Natural killer cell (primary cell): ENCODE measurements at regions not wholly inside any gene's neighbourhood (a gene's known extent, or its start where the extent isn't known, plus 50 kb on each side); places are given as distances from the start of the nearest gene placed in this dataset.

Experiments used
- ATAC-seq, 3 donors: fragments of 150-1000 bp in 2 of 3; fragments of 200-7000 bp in 1 of 3; cut with Tn5 transposase; 1 replicate in 1 of 3; 2 replicates in 2 of 3; pipeline ENCODE4 v1.10.0; 2021; ENCODE audit warnings: mild to moderate bottlenecking in 2 of 3, moderate library complexity in 2 of 3
- DNase-seq, 2 donors: peaks; one replicate each; pipeline versions ENCODE4 v3.0.0 to v3.0.0-alpha.2; 2013 to 2021; ENCODE audit warnings: mixed read lengths in 1 of 2
- H3K27ac ChIP-seq: one replicate; pipeline ENCODE4 v1.5.1; 2013; ENCODE audit warnings: mild to moderate bottlenecking, low read length
- H3K27me3 ChIP-seq: one replicate; pipeline ENCODE4 v1.6.1; 2013; ENCODE audit warnings: low read length; ENCODE audit not compliant: control insufficient read depth, insufficient read depth
- H3K36me3 ChIP-seq: one replicate; pipeline ENCODE4 v1.6.1; 2013; ENCODE audit warnings: low read length; ENCODE audit not compliant: control insufficient read depth, insufficient read depth
- H3K4me1 ChIP-seq: one replicate; pipeline ENCODE4 v1.6.1; 2013; ENCODE audit warnings: low read length; ENCODE audit not compliant: control insufficient read depth, insufficient read depth
- H3K4me3 ChIP-seq: one replicate; pipeline ENCODE4 v1.5.1; 2013; ENCODE audit warnings: low read length
- H3K9me3 ChIP-seq: one replicate; pipeline ENCODE4 v1.6.1; 2013; ENCODE audit warnings: low read length; ENCODE audit not compliant: control insufficient read depth, insufficient read depth
- H3K27ac Mint-ChIP-seq, 2 donors: one replicate each; pipeline ENCODE4 v1.8.0; 2022; ENCODE audit warnings: mild to moderate bottlenecking in 2 of 2, mixed read lengths in 2 of 2, moderate library complexity in 1 of 2
- H3K27me3 Mint-ChIP-seq, 2 donors: one replicate each; pipeline ENCODE4 v1.8.0; 2022; ENCODE audit warnings: low read depth in 2 of 2, mixed read lengths in 2 of 2
- H3K36me3 Mint-ChIP-seq: one replicate; pipeline ENCODE4 v1.8.0; 2022; ENCODE audit warnings: mixed read lengths
- H3K4me1 Mint-ChIP-seq, 2 donors: one replicate each; pipeline ENCODE4 v1.8.0; 2022; ENCODE audit warnings: mixed read lengths in 2 of 2
- H3K4me3 Mint-ChIP-seq: one replicate; pipeline ENCODE4 v1.8.0; 2022; ENCODE audit warnings: mild to moderate bottlenecking, moderate library complexity, mixed read lengths
- H3K9me3 Mint-ChIP-seq, 2 donors: one replicate each; pipeline ENCODE4 v1.8.0; 2022; ENCODE audit warnings: mixed read lengths in 2 of 2
- WGBS: methylation state at CpG from one replicate; pipeline ENCODE4 v1.1.7; 2013; ENCODE audit warnings: missing lambda C conversion rate; ENCODE audit not compliant: insufficient coverage; 5-methylcytosine and 5-hydroxymethylcytosine counted together
- intact Hi-C: fragments of 100-400 bp; cut with micrococcal nuclease; formaldehyde crosslinking; loops from one replicate; pipeline ENCODE4 v1.14.2; 2022
- TF ChIP-seq, protein P1 (sequence below): fragments of 200-600 bp; IDR thresholded peaks from one replicate; pipeline ENCODE4 v1.8.0; 2022; ENCODE audit warnings: antibody characterized with exemption

DNA sequence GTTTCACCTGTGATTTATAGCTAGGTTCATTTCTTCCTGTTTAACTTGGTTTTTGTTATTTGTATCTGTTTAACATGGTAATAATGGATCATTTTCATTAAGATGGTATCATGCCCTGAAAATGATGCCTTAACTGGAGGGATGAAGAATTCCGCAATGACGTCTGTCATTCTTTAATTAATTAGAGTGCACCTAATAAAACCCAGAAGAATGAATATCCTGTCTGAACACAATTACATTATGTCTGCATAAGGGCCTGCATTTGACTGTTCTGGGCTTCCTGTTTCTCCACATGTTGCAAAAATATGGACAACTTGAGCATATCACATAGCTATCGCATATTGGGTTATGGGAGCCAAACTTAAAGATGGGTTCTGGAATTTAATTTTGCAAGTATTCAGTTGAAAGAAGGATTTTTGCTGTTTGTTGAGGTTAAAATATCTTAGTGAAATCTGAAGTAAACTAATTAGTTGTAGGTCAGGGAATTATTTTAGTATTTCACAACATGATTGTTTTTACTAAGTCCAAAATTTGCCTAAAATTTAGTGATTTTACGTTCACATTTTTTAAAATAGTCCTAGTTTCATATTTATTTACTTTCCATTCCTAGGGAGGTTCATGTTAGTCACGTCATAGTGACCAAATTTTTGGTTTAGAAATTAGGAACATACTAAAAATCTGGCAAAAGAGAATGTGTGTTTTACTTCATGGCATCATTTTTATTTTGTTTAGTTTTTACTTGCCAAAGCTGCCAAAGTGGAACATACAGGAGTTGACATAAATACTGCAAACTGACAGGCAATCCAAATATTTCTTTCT is 321.0 kb upstream of the TGFBR2 start:
- H3K4me3 Mint-ChIP-seq: no peak overlapping the region
- no peak overlapping the region for H3K27ac ChIP-seq
- no peaks in the 10 kb centered on the region for H3K27me3 ChIP-seq
- H3K4me1 ChIP-seq: peaks cover 4% of the 10 kb centered on the region
- 90% methylated on average over 4 of the region's 5 CpGs for WGBS
- no peak for DNase-seq
- no peaks in the 10 kb centered on the region for H3K9me3 Mint-ChIP-seq
- intact Hi-C loops: no loop called here
- no peak overlapping the region for H3K4me3 ChIP-seq
- TF ChIP-seq, protein P1, sequence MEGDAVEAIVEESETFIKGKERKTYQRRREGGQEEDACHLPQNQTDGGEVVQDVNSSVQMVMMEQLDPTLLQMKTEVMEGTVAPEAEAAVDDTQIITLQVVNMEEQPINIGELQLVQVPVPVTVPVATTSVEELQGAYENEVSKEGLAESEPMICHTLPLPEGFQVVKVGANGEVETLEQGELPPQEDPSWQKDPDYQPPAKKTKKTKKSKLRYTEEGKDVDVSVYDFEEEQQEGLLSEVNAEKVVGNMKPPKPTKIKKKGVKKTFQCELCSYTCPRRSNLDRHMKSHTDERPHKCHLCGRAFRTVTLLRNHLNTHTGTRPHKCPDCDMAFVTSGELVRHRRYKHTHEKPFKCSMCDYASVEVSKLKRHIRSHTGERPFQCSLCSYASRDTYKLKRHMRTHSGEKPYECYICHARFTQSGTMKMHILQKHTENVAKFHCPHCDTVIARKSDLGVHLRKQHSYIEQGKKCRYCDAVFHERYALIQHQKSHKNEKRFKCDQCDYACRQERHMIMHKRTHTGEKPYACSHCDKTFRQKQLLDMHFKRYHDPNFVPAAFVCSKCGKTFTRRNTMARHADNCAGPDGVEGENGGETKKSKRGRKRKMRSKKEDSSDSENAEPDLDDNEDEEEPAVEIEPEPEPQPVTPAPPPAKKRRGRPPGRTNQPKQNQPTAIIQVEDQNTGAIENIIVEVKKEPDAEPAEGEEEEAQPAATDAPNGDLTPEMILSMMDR: no peak
- peaks cover 12 to 15% of the 10 kb centered on the region in 2 donors for H3K4me1 Mint-ChIP-seq
- no peak for ATAC-seq
- H3K27me3 Mint-ChIP-seq: peaks cover 0 to 4% of the 10 kb centered on the region in 2 donors
- H3K36me3 Mint-ChIP-seq: no peaks in the 10 kb centered on the region
- H3K27ac Mint-ChIP-seq: no peak overlapping the region
- H3K9me3 ChIP-seq: no peaks in the 10 kb centered on the region
- no peaks in the 10 kb centered on the region for H3K36me3 ChIP-seq

DNA sequence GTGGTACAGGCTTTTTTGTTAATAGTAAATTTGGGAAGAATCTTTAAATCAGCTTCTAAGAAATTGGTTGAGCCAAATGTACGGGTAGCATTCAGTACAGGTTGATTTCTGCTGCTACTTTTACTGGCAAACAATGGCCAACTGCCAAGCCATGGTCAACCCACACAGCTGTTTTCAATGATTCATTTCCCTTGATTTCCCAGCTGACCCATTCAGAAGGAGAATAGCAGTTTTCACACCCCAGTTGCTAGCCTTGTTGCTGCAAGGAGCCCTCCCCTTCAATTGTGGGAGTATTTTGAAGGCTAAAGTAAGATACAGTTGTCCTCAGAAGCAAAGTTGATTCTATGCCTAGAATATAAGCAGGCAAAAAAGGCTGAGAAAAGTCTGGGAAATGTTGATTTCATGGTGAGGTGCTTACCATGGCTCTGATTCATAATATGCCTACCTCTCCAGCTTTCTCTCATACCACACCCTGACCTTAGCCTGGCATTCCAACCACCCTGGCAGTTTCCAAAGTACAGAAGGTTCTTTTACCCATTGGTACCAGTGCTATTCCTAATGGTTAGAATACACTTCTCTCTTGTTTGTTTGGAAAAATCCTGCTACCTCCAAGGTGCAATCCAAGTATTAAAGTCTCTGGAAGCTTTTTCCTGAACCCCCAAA is 320.3 kb upstream of the TGFBR2 start:
- H3K27ac ChIP-seq: no peak overlapping the region
- intact Hi-C loops: no loop called here
- Mint-ChIP-seq H3K4me3 (no peak overlapping the region), H3K27me3 (peaks cover 0 to 4% of the 10 kb centered on the region in 2 donors), H3K27ac (no peak overlapping the region), H3K36me3 (no peaks in the 10 kb centered on the region), H3K9me3 (no peaks in the 10 kb centered on the region), H3K4me1 (peaks cover 12 to 15% of the 10 kb centered on the region in 2 donors)
- H3K9me3 ChIP-seq: no peaks in the 10 kb centered on the region
- ATAC-seq: no peak
- peaks cover 6% of the 10 kb centered on the region for H3K4me1 ChIP-seq
- WGBS: 33% methylated on average over 1 of the region's 1 CpG
- TF ChIP-seq, protein P1: no peak
- no peak for DNase-seq
- H3K4me3 ChIP-seq: no peak overlapping the region
- H3K36me3 ChIP-seq: no peaks in the 10 kb centered on the region
- no peaks in the 10 kb centered on the region for H3K27me3 ChIP-seq

DNA sequence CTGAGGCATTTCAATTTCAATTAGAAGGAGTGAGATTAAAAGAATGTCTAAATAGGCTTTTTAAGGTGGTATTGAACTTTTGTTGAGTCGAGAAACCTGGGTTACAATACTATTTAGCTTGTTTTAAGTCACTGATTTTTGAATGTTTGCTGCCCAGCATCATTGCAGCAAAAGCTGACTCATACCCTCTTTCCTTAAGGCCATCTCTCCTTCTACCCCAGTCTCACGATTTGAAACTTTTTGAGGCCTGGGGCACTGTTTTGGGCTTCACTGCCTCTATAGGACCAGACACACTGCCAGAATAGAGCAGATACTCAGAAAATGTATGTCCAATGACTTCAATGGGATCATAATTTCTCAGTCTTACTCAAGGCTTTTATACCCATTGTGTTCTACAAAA is 319.6 kb upstream of the TGFBR2 start:
- DNase-seq: no peak
- peaks cover 6% of the 10 kb centered on the region for H3K4me1 ChIP-seq
- 75% methylated on average over 2 of the region's 2 CpGs for WGBS
- H3K4me1 Mint-ChIP-seq: peaks cover 12 to 15% of the 10 kb centered on the region in 2 donors
- H3K36me3 Mint-ChIP-seq: no peaks in the 10 kb centered on the region
- no peaks in the 10 kb centered on the region for H3K27me3 Mint-ChIP-seq
- no peak overlapping the region for H3K4me3 Mint-ChIP-seq
- H3K9me3 ChIP-seq: no peaks in the 10 kb centered on the region
- intact Hi-C loops: no loop called here
- H3K27ac Mint-ChIP-seq: no peak overlapping the region
- no peak overlapping the region for H3K27ac ChIP-seq
- TF ChIP-seq, protein P1: no peak
- H3K36me3 ChIP-seq: no peaks in the 10 kb centered on the region
- no peak for ATAC-seq
- H3K9me3 Mint-ChIP-seq: no peaks in the 10 kb centered on the region
- no peaks in the 10 kb centered on the region for H3K27me3 ChIP-seq
- no peak overlapping the region for H3K4me3 ChIP-seq
